GM18520 (cell line): ENCODE measurements at regions not wholly inside any gene's neighbourhood (a gene's known extent, or its start where the extent isn't known, plus 50 kb on each side); places are given as distances from the start of the nearest gene placed in this dataset.
"Not testable (repeated sequence)": the region's sequence is repeated elsewhere in the genome, so short reads cannot be mapped to it uniquely, and the experiment has no call there.

ENCODE experiments used
- ATAC-seq: cut with Tn5 transposase; IDR thresholded peaks from one replicate; pipeline ENCODE4 v1.9.1; 2021; ENCODE audit not compliant: unreplicated experiment

DNA sequence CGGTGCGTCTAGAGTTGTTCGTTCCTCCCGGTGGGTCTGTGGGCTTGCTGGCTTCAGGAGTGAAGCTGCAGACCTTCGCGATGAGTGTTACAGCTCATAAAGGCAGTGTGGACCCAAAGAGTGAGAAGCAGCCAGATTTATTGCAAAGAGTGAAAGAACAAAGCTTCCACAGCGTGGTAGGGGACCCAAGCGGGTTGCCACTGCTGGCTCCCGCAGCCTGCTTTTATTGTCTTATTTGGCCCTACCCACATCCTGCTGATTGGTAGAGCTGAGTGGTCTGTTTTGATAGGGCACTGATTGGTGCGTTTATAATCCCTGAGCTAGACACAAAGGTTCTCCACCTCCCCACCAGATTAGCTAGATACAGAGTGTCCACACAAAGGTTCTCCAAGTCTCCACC is 250.4 kb downstream of the GJA1 start:
- ATAC-seq: not testable (repeated sequence)

DNA sequence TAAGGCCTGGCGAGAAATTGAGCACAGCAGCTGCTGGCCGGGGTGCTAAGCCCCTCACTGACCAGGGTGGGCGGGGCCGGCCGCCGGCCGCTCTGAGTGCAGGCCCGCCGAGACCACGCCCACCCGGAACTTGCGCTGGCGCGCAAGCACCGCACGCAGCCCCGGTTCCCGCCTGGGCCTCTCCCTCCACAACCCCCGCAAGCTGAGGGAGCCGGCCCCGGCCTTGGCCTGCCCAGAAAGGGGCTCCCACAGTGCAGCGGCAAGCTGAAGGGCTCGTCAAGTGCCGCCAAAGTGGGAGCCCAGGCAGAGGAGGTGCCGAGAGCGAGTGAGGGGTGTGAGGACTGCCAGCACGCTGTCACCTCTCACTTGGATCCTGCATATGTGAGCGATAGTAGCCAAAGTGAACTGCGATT is 251.2 kb downstream of the GJA1 start:
- ATAC-seq: no peak

DNA sequence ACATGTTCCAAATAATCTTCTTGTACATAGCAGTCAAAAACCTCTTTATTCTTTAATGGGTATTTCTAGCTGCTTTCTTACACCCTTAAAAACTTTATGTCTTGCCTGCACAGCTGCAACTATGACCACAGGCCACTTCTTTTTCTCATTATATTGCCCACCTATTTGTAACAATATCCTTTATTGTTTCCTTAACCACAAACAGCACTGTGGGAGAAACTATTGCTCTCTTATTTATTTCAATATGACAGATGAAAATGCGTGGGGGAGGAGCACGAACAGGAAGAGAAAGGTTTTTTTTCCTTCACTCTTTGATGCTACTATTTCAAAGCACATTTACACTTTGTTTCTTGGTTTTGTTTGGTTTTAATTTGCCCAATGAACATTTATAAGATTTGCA is 253.5 kb downstream of the GJA1 start:
- ATAC-seq: no peak

DNA sequence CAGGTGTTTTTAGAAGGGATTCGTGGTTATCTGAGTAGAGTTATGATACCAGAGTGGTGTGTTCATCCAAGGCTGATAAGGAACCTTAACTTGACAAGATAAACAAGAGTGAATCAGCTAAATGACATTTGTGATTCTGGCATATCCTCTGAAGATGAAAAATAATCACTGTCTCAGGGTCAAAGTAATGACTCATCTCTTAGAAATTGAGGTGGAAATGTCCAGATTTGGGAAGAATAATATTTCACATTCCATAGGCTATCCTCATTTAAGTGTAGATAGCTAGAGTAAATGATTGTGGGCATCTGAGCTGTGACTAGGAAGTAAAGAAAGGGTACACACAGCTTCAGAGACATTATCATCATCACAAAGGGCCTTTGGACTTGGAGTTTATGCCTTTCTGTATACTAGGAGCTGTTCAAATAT is 255.7 kb downstream of the GJA1 start:
- no peak for ATAC-seq

DNA sequence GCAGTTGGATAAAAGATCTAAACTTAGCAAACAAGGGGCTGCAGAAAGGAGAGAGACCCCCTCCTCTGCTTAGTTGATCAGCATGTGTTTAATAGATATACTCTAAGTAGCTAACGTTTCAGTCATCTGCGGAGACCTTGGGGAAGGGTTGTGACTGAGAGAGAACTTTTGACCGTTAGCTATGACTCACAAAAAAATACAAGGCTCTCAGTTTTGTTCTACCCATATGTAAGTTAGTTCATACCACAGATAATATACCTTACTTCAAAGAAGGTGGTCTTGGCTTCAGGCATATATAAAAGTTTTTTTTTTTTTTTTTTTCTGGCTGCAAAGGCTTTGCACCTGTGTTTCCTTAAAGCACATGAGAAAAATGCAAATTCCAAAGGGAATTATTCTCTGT is 258.9 kb downstream of the GJA1 start:
- no peak for ATAC-seq

DNA sequence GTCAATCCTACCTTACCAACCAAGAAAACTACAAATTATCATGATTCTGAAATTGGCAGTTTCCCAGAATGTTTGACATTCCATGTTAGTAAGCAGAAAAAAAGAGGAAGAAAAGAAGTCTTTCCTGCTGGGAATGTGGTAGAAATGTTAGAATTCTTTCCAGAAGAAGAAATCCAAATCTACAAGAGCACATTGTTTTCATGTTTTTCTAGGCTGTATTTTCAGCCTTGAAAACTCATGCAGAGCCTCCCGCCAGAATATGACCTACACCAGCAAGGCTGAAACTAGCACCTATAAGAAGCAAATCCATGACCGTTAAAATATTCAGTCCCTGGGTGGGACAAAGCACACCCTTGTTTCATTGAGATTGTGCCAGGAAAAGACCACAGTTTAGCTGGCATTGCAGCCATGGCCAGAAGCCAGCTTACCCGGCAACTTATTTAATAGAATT is 259.4 kb downstream of the GJA1 start:
- no peak for ATAC-seq

DNA sequence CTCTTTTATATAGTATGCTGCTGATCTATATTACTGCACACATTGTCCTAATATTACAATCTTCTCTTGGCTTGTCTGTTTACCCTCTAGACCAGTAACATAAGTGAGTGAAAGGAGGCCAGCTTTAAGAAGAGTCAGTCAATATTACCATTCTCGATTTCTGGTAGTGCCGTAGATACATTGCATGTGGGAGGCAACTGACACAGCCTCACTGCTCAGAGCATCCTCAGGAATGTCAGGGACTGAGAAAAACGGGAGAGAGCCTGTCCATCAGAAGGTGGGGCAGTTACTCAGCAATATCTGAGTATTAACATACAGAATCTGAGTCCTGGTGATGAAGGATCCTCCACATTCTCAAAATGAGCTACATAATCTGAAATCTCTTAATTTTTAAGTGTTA is 259.9 kb downstream of the GJA1 start:
- ATAC-seq: no peak

DNA sequence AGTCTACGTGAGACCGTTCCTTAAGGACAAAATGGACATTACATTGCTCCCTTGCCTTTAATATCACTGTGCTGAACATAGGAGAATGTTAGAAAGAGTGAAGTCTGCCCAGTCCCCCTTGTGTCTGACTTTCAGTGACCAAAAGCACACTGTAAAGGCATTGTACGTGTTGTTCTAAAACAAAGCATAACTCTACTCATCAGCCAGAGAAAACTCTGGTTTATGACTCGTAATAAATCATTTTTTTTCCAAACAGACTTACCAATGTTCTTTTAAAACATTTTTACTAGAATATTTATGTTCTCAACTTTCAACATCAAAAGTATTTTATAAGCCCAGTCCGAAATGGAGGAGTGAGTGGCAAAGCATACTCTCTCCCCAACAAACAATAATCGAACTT is 262.5 kb downstream of the GJA1 start:
- no peak for ATAC-seq

DNA sequence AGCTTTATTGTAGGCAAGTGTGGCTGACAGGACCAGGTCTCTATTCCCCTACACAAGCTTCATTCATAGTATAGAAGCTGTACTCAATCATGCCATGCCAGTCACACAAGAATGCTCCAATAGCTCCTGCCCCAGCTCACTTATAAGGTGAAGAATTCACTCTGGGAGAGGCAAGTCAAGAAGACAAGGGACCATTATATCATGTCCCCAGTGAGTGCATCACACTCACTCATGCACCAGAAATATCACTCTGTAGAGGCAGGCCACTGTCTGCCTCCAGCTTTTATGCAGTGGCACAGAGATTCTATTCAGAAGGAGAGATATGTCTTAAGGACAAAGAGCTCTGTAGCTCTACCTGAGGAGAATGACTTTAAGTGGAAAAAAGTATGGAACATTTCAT is 263.2 kb downstream of the GJA1 start:
- ATAC-seq: no peak

DNA sequence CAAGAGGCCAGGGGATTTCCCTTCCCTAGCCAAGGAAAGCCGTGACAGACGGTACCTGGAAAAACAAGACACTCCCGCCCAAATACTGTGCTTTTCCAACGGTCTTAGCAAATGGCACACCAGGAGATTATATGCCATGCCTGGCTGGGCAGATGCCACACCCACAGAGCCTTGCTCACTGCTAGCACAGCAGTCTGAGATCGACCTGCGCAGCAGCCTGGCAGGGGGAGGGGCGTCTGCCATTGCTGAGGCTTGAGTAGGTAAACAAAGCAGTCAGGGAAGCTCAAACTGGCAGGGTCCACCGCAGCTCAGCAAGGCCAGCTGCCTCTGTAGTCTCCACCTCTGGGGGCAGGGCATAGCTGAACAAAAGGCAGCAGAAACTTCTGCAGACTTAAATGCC is 267.7 kb downstream of the GJA1 start:
- not testable (repeated sequence) for ATAC-seq

DNA sequence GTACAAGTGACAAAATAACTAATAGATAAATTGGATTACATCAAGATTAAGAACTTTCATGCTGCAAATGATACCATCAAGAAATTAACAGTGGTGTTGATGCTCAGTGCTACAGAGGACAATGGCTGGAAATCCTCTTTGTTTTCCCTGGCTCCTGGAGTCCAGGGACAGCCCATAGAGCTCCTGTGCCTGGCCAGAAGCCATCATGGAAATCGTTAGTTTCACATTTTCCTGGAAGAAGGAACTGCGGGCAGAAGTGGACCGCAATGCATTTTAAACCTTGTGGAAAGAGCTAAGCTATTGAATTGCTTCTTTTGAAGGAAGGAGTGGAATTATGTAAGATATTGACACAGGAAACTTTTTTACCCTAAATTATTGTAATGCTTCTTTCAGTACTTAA is 276.0 kb downstream of the GJA1 start:
- no peak for ATAC-seq

DNA sequence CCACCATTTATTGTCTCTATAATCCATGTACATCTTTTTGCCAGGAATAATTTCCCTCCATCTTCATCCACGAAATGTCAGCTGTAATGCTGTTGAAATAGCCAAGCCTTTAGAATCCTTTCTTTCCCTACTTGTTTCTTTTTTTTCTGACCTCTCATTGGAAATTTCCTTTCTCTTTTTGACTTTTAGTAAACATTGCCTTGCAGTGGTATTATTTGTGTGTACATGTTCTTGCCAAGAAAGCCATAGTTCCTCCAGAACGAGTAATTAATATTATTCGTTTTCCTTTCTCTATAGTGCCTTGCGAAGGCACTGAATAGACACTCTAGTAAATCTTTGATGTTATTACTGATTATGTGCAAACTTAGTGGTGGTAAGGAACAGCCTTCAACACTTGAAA is 282.2 kb downstream of the GJA1 start:
- ATAC-seq: no peak

DNA sequence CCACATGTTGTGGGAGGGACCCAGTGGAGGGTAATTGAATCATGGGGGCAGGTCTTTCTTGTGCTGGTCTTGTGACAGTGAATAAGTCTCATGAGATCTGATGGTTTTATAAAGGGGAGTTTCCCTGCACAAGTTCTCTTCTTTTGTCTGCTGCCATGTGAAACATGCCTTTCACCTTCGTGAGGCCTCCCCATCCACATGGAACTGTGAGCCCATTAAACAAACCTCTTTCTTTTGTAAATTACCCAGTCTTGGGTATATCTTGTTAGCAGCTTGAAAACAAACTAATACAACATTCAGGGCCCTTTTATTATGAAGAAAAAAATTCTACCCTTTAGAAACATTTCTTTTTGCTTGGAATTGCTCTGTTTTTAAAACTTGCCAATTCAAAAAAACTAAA is 285.4 kb downstream of the GJA1 start:
- ATAC-seq: not testable (repeated sequence)

DNA sequence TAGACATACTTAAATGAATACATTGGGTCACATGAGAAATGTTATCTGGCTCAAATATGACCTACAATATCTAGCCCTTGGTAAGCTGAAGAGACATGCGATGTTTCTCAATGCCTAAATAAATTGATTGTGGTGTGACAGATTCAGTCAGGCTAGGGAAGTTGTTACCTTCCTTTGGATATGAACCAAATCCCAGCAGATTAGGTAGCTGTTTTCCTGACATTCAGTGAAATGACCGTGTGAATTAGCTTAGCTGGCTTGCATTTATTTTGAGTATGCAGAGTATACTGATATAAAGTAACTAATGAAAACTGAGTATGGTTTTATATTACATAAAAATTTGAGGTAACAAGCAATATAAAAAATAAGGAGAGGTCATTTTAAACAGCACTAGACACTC is 288.2 kb downstream of the GJA1 start:
- ATAC-seq: no peak

DNA sequence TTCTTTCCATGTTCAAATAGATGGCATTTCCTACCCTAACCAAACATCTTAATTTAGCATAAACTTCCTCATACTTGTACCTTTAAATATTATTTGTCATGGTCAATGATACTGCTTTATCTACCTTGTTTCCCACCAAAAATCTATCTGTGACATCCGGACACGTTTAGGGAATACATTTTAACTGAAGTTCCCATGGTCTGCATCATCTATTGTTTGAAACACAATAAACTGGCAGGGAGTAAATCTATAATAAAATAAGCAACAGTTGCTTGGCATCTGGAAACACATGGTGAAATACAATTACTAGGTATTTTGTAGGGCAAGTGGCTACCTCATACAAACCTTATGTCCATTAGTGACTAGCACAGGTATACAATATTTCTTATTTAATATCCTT is 289.1 kb downstream of the GJA1 start:
- no peak for ATAC-seq

DNA sequence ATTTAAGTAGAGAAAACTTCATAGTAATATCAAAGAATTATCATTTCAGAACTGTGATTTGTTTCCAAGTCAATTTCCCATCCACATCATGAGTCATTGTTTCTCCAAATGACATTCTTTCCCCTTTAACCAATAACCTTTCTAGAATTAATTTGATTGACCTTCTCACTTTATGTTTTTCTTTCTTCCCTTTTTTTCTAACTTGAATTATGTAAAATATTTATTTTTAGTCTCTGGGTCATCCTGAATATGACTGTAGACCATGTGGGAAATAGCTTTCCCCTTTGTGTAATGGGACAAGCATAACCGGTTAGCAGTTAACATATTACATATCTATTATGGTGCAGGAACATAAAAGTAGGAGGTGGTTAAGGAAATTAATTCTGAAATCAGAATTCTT is 291.1 kb downstream of the GJA1 start:
- ATAC-seq: no peak

DNA sequence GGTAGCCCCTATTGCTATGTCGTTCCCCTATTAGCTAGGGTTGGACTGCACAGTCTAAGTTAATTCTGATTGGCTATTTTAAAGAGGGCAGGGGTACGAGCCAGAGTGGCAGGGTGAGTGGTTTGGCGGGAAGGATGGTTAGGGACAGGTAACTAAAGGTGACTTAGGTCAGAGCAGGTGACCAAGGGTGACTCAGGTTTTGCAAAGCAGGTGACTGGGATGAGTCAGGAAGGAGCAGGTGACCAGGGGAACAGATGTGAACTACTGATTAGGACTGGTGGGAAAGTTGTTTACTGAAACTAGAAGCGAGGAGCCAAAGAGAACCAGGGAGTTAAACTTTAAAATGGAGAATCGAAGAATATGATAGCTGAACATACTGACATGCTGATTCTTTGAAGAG is 295.2 kb downstream of the GJA1 start:
- ATAC-seq: no peak

DNA sequence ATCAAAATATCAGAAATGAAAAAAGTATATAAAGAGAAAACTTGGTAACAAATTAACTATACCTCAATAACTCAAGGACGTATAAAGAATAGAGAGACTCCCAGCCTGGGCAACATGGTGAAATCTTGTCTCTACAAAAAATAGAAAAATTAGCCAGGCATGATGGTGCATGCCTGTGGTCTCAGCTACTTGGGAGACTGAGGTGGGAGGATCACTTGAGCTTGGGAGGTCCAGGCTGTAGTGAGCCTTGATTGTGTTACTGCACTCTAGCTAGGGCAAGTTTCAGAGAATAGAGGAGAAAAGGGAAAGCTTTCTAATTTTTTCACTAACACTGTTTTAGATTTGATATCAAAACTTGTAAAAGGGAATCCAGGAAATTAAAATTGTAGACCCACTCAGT is 295.9 kb downstream of the GJA1 start:
- no peak for ATAC-seq

DNA sequence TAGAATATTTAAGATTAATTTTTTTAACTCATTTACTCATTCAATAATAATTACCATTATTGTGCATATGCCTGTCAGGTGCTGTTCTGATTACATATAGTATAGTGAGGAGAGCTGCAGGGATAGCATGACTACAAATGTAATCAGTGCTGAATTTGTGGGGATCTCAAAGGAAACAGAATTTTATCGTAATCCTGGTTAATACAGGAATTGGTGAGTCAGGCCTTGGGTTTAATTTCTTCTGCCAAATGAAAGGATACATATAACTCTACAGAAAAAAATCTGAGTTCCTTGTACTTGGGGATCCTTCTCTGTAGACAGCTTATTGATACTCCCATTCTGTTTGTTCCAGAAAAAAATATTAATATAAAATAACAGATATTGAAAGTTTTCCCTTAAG is 297.2 kb downstream of the GJA1 start:
- no peak for ATAC-seq

DNA sequence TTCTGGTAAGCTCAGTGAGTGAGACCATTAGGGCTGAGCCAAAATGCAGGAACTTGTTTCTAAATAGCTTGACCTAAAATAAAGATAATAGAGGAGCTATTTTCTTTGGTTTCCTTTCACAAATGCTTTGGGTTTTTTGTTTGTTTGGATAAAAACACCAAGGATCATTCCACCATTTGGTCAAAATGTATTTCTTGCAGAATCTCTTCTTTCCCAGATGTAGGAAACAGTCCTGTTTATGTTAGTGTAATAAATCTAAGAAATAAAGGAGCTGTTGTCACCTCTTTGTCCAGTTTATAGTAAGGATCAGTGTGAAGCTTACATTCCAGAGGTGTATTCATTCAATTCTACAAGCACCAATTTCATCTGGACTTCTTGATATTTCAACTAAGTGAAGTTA is 297.8 kb downstream of the GJA1 start:
- ATAC-seq: no peak

DNA sequence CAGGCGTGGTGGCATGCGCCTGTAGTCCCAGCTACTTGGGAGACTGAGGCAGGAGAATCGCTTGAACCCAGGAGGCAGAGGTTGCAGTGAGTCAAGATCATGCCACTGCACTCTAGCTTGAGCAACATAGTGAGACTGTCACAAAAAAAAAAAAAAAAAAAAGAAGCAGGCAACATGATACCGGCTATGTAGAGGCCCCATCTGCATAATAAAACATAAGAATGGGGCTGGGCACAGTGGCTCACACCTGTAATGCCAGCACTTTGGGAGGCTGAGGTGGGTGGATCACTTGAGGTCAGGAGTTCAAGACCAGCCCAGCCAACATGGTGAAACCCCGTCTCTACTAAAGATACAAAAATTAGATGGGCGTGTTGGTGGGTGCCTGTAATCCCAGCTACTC is 304.7 kb downstream of the GJA1 start:
- not testable (repeated sequence) for ATAC-seq

DNA sequence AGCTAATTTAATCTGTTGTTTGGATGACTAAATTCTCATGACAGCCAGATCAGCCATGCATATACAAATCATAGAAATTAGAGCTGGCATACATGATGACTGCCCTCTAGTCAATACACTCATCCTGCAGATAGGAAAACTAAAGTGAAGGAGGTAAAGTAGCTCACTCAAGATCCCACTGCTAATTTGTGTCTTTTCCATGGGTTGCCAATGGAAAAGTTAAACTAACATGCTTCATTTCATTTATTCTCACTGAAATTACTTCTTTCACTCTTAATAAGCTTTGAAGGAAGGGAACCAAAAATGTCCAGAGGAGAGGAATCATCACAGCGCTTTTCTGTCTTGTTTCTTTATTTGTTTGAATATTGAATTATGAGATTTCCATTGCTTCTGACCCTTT is 308.2 kb downstream of the GJA1 start:
- no peak for ATAC-seq

DNA sequence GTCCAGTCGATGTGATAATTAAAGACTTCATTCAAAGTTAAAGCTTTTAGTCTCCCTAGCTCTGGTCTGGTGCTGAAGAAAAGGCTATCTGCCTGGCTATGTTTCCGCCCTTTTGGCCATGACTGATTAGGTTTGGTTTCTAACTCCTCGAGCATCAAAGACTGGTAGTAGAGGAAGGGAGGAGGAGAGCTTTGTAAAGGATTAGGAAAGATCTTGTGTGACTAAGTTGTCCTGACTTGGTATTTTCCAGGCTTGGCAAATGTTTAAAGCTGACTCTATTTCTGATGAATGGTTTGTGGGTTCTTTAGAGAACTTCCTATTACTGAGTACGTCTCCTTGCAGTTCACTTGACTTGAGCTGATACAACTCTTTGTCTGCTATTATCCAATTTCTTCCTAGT is 312.9 kb downstream of the GJA1 start:
- no peak for ATAC-seq

DNA sequence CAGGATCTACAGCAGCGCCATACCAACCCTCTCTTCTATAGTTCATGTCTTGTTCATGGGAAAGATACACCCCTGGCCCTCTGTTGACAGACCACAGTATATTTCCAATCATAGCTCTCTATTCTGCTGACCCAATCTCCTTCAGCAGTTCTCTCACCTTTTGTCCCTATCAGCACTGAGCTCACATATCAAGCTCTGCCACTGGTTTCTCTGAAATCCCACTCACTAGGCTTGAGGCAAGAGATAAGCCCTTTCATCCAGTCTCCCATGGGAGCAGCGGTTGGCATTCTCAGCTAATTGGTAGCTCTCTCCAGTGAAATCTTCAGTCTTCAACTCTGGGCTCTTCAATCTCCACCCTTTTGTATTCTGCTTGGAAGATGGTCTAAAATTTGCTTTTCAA is 313.4 kb downstream of the GJA1 start:
- no peak for ATAC-seq
